ENCODE measurements at regions not wholly inside any gene's neighbourhood (a gene's known extent, or its start where the extent isn't known, plus 50 kb on each side); places are given as distances from the start of the nearest gene placed in this dataset.

DNA sequence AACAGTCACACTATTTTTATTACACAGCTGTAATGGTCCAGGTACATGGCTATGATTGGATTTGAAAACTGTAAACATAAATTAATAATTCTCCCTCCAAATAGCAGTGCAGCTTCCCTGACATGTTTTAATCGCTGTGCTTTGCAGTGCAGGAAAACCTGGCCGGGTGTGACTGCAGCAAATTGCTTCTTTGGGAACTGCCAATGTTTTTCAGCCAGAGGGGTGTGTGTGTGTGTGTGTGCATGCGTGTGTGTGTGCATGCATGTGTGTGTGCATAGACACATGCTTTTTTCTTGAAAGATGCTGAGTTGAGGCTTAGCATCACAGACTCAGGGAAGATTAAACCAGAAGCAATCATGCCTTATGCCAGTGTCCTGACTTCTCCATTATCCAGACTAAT is 231.2 kb downstream of the PRDM2 start:
- intact Hi-C loops (cut with DNase I), result no loop called here
- DNase-seq (no peak), ATAC-seq (no peak)
- no peaks in the 10 kb centered on the region for H3K9me3 ChIP-seq
- H3K4me1 ChIP-seq, result no peaks in the 10 kb centered on the region
- H3K27ac ChIP-seq, result no peak overlapping the region
- H3K27me3 ChIP-seq (ENCODE audit: insufficient read depth in 3 of 3, low read length in 2 of 3), result peaks cover 0 to 8% (median 0%) of the 10 kb centered on the region in 3 donors
- H3K36me3 ChIP-seq (ENCODE audit: insufficient read depth in 1 of 2, low read depth in 1 of 2), result no peaks in the 10 kb centered on the region
- WGBS, 3 donors, result 24 to 48% (median 25%) methylated on average over 3 of the region's 3 CpGs
- TF ChIP-seq, protein P1, sequence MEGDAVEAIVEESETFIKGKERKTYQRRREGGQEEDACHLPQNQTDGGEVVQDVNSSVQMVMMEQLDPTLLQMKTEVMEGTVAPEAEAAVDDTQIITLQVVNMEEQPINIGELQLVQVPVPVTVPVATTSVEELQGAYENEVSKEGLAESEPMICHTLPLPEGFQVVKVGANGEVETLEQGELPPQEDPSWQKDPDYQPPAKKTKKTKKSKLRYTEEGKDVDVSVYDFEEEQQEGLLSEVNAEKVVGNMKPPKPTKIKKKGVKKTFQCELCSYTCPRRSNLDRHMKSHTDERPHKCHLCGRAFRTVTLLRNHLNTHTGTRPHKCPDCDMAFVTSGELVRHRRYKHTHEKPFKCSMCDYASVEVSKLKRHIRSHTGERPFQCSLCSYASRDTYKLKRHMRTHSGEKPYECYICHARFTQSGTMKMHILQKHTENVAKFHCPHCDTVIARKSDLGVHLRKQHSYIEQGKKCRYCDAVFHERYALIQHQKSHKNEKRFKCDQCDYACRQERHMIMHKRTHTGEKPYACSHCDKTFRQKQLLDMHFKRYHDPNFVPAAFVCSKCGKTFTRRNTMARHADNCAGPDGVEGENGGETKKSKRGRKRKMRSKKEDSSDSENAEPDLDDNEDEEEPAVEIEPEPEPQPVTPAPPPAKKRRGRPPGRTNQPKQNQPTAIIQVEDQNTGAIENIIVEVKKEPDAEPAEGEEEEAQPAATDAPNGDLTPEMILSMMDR (IDR thresholded peaks at IDR 0.05), result no peak
- no peak overlapping the region for H3K4me3 ChIP-seq

DNA sequence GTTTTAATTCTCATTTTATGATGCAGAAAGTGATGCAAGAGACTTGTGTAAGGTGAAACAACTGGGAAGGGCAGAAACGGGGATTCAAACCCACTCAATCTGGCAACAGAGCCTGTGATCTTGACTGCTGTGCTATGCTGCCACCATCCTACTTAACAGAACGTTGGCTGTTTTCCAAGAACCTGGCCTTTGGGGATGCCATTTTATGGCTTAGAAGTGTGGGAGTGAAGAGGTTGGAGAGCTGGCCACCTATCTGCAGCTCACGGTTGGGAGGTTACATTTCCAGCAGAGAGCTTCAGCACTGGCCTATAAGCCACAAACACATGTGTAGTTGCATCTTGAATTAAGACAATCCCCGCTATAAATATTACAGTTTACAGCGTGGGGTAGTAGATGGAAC is 235.3 kb downstream of the PRDM2 start:
- H3K36me3 ChIP-seq (ENCODE audit: insufficient read depth in 1 of 2, low read depth in 1 of 2), result no peaks in the 10 kb centered on the region
- intact Hi-C loops (cut with DNase I), result no loop called here
- H3K4me3 ChIP-seq, result no peak overlapping the region
- no peaks in the 10 kb centered on the region for H3K4me1 ChIP-seq
- no peaks in the 10 kb centered on the region for H3K9me3 ChIP-seq
- TF ChIP-seq, protein P1 (IDR thresholded peaks at IDR 0.05), result no peak
- WGBS, 3 donors, result 45 to 59% (median 58%) methylated on average over 5 of the region's 5 CpGs
- ATAC-seq, result no peak
- DNase-seq, result no peak
- peaks cover 0 to 6% (median 0%) of the 10 kb centered on the region in 3 donors for H3K27me3 ChIP-seq (ENCODE audit: insufficient read depth in 3 of 3, low read length in 2 of 3)
- no peak overlapping the region for H3K27ac ChIP-seq

DNA sequence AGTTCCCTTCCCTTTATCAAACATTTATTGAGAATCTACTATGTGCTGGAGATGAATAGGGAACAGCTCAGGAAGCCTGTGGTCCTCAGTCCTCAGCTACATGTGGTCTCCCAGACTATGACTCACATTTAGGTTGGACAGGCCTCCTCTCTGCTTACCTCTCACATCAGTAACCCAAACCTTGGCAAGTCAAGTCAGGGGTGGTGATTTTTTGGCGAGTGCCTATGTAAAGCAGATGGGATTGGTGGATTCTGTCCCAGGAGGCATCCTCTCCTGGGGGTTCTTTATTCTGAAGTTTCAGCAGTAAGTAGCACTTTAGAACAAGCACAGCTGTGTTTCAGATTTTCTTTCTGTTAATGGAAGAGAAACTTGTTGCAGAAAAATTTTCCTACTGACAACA is 241.3 kb downstream of the PRDM2 start:
- no peak for ATAC-seq
- no peak for DNase-seq
- Histone ChIP-seq H3K4me3 (no peak overlapping the region), H3K27ac (no peak overlapping the region), H3K36me3 (ENCODE audit: insufficient read depth in 1 of 2, low read depth in 1 of 2) (no peaks in the 10 kb centered on the region), H3K4me1 (no peaks in the 10 kb centered on the region), H3K27me3 (ENCODE audit: insufficient read depth in 3 of 3, low read length in 2 of 3) (peaks cover 0 to 4% (median 2%) of the 10 kb centered on the region in 3 donors), H3K9me3 (no peaks in the 10 kb centered on the region)
- intact Hi-C loops (cut with DNase I), result no loop called here
- WGBS, 3 donors, result 63 to 73% (median 67%) methylated on average over 1 of the region's 1 CpG
- TF ChIP-seq, protein P1 (IDR thresholded peaks at IDR 0.05), result no peak

DNA sequence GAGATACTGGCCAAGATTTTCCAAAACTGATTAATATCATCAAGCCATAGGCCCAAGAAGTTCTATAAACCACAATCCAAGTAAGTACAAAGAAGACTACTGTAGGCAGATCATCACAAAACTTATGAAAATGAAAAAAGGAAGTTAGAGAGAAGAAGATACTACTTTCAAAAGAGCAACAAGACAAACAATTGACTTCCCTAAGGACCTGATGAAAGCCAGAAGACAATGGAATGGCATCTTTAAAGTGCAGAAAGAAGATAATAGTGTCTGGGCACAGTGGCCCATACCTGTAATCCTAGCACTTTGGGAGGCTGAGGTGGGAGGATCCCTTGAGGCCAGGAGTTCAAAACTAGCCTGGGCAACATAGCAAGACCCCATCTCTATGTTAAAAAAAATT is 243.1 kb downstream of the PRDM2 start:
- intact Hi-C loops (cut with DNase I), result no loop called here
- H3K4me1 ChIP-seq, result no peaks in the 10 kb centered on the region
- H3K27ac ChIP-seq, result no peak overlapping the region
- H3K36me3 ChIP-seq (ENCODE audit: insufficient read depth in 1 of 2, low read depth in 1 of 2), result no peaks in the 10 kb centered on the region
- DNase-seq (no peak), ATAC-seq (no peak)
- TF ChIP-seq, protein P1 (IDR thresholded peaks at IDR 0.05), result no peak
- H3K4me3 ChIP-seq, result no peak overlapping the region
- H3K27me3 ChIP-seq (ENCODE audit: insufficient read depth in 3 of 3, low read length in 2 of 3), result peaks cover 0 to 4% (median 2%) of the 10 kb centered on the region in 3 donors
- no peaks in the 10 kb centered on the region for H3K9me3 ChIP-seq

DNA sequence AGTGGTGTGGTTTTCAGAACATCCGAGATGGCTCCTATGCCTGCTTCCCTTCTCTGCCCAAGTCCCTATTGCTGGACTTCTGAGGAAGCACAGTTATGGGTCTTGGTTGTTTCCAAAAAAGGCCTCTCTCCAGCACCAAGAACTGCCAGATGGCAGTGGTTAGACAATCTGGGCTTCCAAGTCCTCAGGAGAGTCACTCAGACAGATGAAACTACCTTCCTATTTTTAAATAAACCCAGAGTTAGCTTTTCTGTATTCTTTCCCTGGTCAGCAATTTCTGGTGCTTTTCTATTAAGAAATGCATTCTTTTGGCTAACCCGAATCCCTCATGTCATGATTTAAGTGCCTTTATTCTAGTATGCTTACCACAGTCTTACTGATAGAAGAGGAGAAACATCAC is 245.9 kb downstream of the PRDM2 start:
- intact Hi-C loops (cut with DNase I), result no loop called here
- 40 to 69% (median 47%) methylated on average over 2 of the region's 2 CpGs for WGBS, 3 donors
- Histone ChIP-seq H3K4me3 (no peak overlapping the region), H3K36me3 (ENCODE audit: insufficient read depth in 1 of 2, low read depth in 1 of 2) (no peaks in the 10 kb centered on the region), H3K9me3 (no peaks in the 10 kb centered on the region), H3K27me3 (ENCODE audit: insufficient read depth in 3 of 3, low read length in 2 of 3) (peaks cover 0 to 10% (median 2%) of the 10 kb centered on the region in 3 donors), H3K4me1 (no peaks in the 10 kb centered on the region), H3K27ac (no peak overlapping the region)
- DNase-seq, result no peak
- TF ChIP-seq, protein P1 (IDR thresholded peaks at IDR 0.05), result no peak
- no peak for ATAC-seq

All from psoas muscle (tissue), 7 donors.